CD4-positive, alpha-beta T cell treated with Interleukin-4 for 1 hour (primary cell): ENCODE measurements at regions not wholly inside any gene's neighbourhood (a gene's known extent, or its start where the extent isn't known, plus 50 kb on each side); places are given as distances from the start of the nearest gene placed in this dataset.

Experiments
- DNase-seq, 2 donors: peaks; one replicate each; pipeline ENCODE4 v3.0.0-alpha.2; 2020 to 2022

GRCh38 chr22:48585916-48586798 lies 1241.5 kb downstream of the BRD1 start:
- DNase-seq, result no peak

- DNase-seq, result no peak
These were observed 1243.5 kb downstream of the BRD1 start for GRCh38 chr22:48584170-48584569.

GRCh38 chr22:48581796-48582469 lies 1245.7 kb downstream of the BRD1 start:
- no peak for DNase-seq

- no peak for DNase-seq
These were observed 1246.4 kb downstream of the BRD1 start for GRCh38 chr22:48581205-48581766.

- DNase-seq, result no peak
These were observed 1247.1 kb downstream of the BRD1 start for GRCh38 chr22:48580481-48580970.

- no peak for DNase-seq
These were observed 1247.8 kb downstream of the BRD1 start for GRCh38 chr22:48579928-48580309.

GRCh38 chr22:48579043-48579927 lies 1248.4 kb downstream of the BRD1 start:
- DNase-seq, result no peak

GRCh38 chr22:48578138-48579042 lies 1249.3 kb downstream of the BRD1 start:
- DNase-seq, result no peak

- no peak for DNase-seq
These were observed 1250.0 kb downstream of the BRD1 start for GRCh38 chr22:48577691-48578090.

GRCh38 chr22:48577014-48577690 lies 1250.5 kb downstream of the BRD1 start:
- DNase-seq, result no peak

GRCh38 chr22:48576333-48577013 lies 1251.2 kb downstream of the BRD1 start:
- DNase-seq, result no peak

GRCh38 chr22:48575618-48576332 lies 1251.9 kb downstream of the BRD1 start:
- no peak for DNase-seq

GRCh38 chr22:48574776-48575617 lies 1252.7 kb downstream of the BRD1 start:
- DNase-seq, result no peak

GRCh38 chr22:48573766-48574165 lies 1253.9 kb downstream of the BRD1 start:
- no peak for DNase-seq

- DNase-seq, result no peak
These were observed 1254.7 kb downstream of the BRD1 start for GRCh38 chr22:48572951-48573350.

GRCh38 chr22:48570912-48571311 lies 1256.8 kb downstream of the BRD1 start:
- DNase-seq, result no peak

GRCh38 chr22:48569476-48570233 lies 1258.0 kb downstream of the BRD1 start:
- DNase-seq, result no peak
